ENCODE measurements at regions not wholly inside any gene's neighbourhood (a gene's known extent, or its start where the extent isn't known, plus 50 kb on each side); places are given as distances from the start of the nearest gene placed in this dataset.

DNA sequence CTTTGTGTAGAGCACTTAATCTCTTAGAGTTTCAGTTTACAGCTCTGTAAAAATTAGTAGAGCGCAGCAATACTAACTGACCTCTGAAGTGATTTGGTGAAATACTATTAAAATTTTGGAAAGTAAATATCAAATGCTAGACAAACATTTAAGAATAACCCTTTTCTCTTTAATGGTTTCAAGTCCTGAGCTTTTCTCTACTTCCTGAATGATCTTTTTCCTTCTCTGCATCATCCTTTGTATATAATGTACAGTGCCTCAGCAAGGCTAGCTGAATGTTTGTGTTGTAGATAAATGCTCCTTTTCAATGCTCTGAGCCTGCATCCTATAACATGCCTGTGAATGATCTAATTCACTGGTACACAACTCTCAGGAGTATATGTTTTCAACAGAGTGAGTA is 272.9 kb downstream of the ADGRL2 start:
- Histone ChIP-seq H3K27ac (no peak overlapping the region), H3K4me1 (ENCODE audit: control insufficient read depth in 1 of 2, low read depth in 2 of 2) (no peaks in the 10 kb centered on the region), H3K36me3 (no peaks in the 10 kb centered on the region), H3K4me3 (no peak overlapping the region), H3K27me3 (replicated peaks; ENCODE audit: insufficient read depth) (no peaks in the 10 kb centered on the region), H3K9me3 (no peaks in the 10 kb centered on the region)
- ATAC-seq (ENCODE audit: insufficient number of reproducible peaks, low FRiP score, low read depth) (no peak), DNase-seq (ENCODE audit: low spot score) (no peak)
- TF ChIP-seq, protein P1, sequence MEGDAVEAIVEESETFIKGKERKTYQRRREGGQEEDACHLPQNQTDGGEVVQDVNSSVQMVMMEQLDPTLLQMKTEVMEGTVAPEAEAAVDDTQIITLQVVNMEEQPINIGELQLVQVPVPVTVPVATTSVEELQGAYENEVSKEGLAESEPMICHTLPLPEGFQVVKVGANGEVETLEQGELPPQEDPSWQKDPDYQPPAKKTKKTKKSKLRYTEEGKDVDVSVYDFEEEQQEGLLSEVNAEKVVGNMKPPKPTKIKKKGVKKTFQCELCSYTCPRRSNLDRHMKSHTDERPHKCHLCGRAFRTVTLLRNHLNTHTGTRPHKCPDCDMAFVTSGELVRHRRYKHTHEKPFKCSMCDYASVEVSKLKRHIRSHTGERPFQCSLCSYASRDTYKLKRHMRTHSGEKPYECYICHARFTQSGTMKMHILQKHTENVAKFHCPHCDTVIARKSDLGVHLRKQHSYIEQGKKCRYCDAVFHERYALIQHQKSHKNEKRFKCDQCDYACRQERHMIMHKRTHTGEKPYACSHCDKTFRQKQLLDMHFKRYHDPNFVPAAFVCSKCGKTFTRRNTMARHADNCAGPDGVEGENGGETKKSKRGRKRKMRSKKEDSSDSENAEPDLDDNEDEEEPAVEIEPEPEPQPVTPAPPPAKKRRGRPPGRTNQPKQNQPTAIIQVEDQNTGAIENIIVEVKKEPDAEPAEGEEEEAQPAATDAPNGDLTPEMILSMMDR (IDR thresholded peaks at IDR 0.05), result no peak

DNA sequence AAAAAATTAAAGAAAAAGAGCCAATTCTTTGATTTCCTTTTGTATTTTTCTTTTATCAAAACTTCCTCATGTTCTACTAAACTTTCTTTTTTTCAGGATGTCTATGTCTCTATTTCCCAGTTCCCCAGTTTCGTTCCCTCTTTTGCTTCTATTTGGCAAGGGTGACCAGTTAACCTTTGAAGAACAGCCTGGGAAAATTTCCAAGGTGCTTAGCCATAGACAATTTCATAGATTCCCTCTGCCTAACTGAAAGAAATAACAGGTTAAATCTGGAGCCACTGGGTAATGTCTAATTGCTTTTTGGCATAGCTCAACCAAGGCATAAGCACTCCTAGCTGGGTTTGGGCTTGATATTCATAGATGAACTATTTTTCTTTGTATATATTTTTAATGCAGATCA is 272.3 kb downstream of the ADGRL2 start:
- Histone ChIP-seq H3K27me3 (replicated peaks; ENCODE audit: insufficient read depth) (no peaks in the 10 kb centered on the region), H3K9me3 (no peaks in the 10 kb centered on the region), H3K4me3 (no peak overlapping the region), H3K27ac (no peak overlapping the region), H3K4me1 (ENCODE audit: control insufficient read depth in 1 of 2, low read depth in 2 of 2) (no peaks in the 10 kb centered on the region), H3K36me3 (no peaks in the 10 kb centered on the region)
- ATAC-seq (ENCODE audit: insufficient number of reproducible peaks, low FRiP score, low read depth), result no peak
- TF ChIP-seq, protein P1 (IDR thresholded peaks at IDR 0.05), result no peak
- DNase-seq (ENCODE audit: low spot score), result no peak

DNA sequence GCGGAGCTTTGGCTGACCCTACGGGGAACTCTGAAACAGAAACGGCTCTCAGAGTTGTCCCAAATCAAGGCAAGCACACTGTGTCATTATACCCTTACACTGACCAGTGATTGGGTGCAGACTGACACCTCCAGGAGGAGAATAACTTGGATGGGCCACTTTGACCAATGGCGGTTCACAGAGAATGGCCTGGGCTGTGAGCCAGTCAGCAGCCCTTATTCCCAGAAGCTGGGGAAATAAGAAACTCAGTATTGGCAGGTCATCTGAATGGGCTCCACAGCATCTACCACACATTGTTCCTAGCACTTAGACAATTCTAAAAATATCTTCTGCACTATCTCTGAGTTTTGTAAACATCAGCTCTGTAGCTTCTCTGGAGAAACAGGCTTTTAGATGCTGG is 265.2 kb downstream of the ADGRL2 start:
- no peaks in the 10 kb centered on the region for H3K27me3 ChIP-seq (replicated peaks; ENCODE audit: insufficient read depth)
- no peaks in the 10 kb centered on the region for H3K9me3 ChIP-seq
- DNase-seq (ENCODE audit: low spot score), result no peak
- no peaks in the 10 kb centered on the region for H3K36me3 ChIP-seq
- ATAC-seq (ENCODE audit: insufficient number of reproducible peaks, low FRiP score, low read depth), result no peak
- TF ChIP-seq, protein P1 (IDR thresholded peaks at IDR 0.05), result no peak
- H3K4me3 ChIP-seq, result no peak overlapping the region
- H3K4me1 ChIP-seq (ENCODE audit: control insufficient read depth in 1 of 2, low read depth in 2 of 2), result no peaks in the 10 kb centered on the region
- no peak overlapping the region for H3K27ac ChIP-seq

DNA sequence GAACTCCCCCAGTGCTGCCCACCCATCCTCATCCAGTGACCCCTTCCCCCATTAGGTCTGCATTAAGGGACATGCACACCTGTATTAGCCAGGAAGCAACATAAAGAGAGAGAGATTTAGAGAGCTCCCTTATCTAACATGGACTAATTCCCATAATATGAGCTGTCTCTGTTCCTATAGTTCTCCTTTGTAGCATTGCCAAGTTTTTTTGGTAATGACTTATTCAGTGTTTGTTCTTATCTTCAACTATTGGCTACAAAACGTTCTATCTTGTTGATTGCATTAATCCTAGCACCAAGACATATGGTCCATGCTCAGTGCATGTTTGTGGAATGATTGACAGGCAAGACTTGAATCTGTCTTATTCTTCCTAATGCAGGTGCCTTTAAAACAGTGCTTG is 264.0 kb downstream of the ADGRL2 start:
- TF ChIP-seq, protein P1 (IDR thresholded peaks at IDR 0.05), result no peak
- H3K27ac ChIP-seq, result no peak overlapping the region
- H3K4me1 ChIP-seq (ENCODE audit: control insufficient read depth in 1 of 2, low read depth in 2 of 2), result no peaks in the 10 kb centered on the region
- no peak overlapping the region for H3K4me3 ChIP-seq
- no peaks in the 10 kb centered on the region for H3K27me3 ChIP-seq (replicated peaks; ENCODE audit: insufficient read depth)
- no peaks in the 10 kb centered on the region for H3K36me3 ChIP-seq
- ATAC-seq (ENCODE audit: insufficient number of reproducible peaks, low FRiP score, low read depth) (no peak), DNase-seq (ENCODE audit: low spot score) (no peak)
- H3K9me3 ChIP-seq, result no peaks in the 10 kb centered on the region

DNA sequence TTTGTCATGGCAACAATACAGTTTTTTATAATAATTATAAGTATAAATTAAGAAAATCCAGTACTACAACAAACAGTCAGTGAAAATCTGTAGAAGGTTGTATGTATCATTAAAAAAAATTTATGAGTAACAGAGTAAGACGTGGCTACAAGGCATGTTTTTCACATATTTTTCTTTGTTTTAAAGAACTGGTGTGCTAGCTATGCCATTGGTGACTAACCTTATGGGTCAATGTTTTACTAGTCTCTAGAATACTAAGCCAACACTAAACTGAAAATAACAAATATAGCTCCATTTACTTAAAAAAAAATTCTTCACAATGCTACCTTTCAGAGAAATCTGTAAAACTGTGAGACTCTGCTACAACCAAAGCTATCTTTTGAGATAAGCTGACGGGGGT is 261.5 kb downstream of the ADGRL2 start:
- Histone ChIP-seq H3K9me3 (no peaks in the 10 kb centered on the region), H3K36me3 (no peaks in the 10 kb centered on the region), H3K4me3 (no peak overlapping the region), H3K27ac (no peak overlapping the region), H3K27me3 (replicated peaks; ENCODE audit: insufficient read depth) (no peaks in the 10 kb centered on the region), H3K4me1 (ENCODE audit: control insufficient read depth in 1 of 2, low read depth in 2 of 2) (peaks cover 0 to 4% of the 10 kb centered on the region in 2 donors)
- TF ChIP-seq, protein P1 (IDR thresholded peaks at IDR 0.05), result no peak
- ATAC-seq (ENCODE audit: insufficient number of reproducible peaks, low FRiP score, low read depth) (no peak), DNase-seq (ENCODE audit: low spot score) (no peak)

All from thoracic aorta (tissue), 2 donors.